ENCODE measurements at regions not wholly inside any gene's neighbourhood (a gene's known extent, or its start where the extent isn't known, plus 50 kb on each side); places are given as distances from the start of the nearest gene placed in this dataset.

GRCh38 chr14:38971258-38971921 lies 131.6 kb downstream of the SEC23A start:
- H3K36me3 ChIP-seq (ENCODE audit: control insufficient read depth, insufficient read depth, low read length), result no peaks in the 10 kb centered on the region
- TF ChIP-seq TCF7L2 (IDR thresholded peaks at IDR 0.05; ENCODE audit: low read depth, low read length) (no peak), SIN3A (IDR thresholded peaks at IDR 0.05; ENCODE audit: borderline replicate concordance, insufficient read depth, low read depth, low read length) (no peak), REST (IDR thresholded peaks at IDR 0.05; ENCODE audit: insufficient read depth in 1 of 2, low read depth in 2 of 2, low read length in 1 of 2) (no peak), CTCF (IDR thresholded peaks at IDR 0.05) (no peak), POLR2AphosphoS5 (IDR thresholded peaks at IDR 0.05; ENCODE audit: low read depth, low read length) (no peak)
- H3K9me3 ChIP-seq (ENCODE audit: control insufficient read depth, insufficient read depth, low read depth, low read length), result no peaks in the 10 kb centered on the region
- no peak overlapping the region for H3K4me3 ChIP-seq (ENCODE audit: low read depth in 2 of 2, low read length in 2 of 2)
- no peaks in the 10 kb centered on the region for H3K4me1 ChIP-seq (ENCODE audit: control insufficient read depth, insufficient read depth, low read length)
- POLR2A ChIA-PET, result no interaction called here
- in situ Hi-C loops (cut with HindIII; ENCODE audit: low pct_unique_long_range_greater_than_20kb, low sequenced_read_pairs), result no loop called here
- BruUV-seq (replicated peaks), result no TSS peak
- CTCF ChIA-PET, result no interaction called here
- no peak for ATAC-seq
- DNase-seq (ENCODE audit: low read depth, low spot score), result no peak
- H3K27me3 ChIP-seq (ENCODE audit: control insufficient read depth, insufficient read depth, low read length), result no peaks in the 10 kb centered on the region
- intact Hi-C loops (cut with micrococcal nuclease; ENCODE audit: unreplicated experiment), result no loop called here
- no peak overlapping the region for H3K27ac ChIP-seq (ENCODE audit: low read length)

- no TSS peak for BruUV-seq (replicated peaks)
- no peaks in the 10 kb centered on the region for H3K27me3 ChIP-seq (ENCODE audit: control insufficient read depth, insufficient read depth, low read length)
- ATAC-seq (no peak), DNase-seq (ENCODE audit: low read depth, low spot score) (no peak)
- no peaks in the 10 kb centered on the region for H3K9me3 ChIP-seq (ENCODE audit: control insufficient read depth, insufficient read depth, low read depth, low read length)
- H3K36me3 ChIP-seq (ENCODE audit: control insufficient read depth, insufficient read depth, low read length), result no peaks in the 10 kb centered on the region
- ChIA-PET POLR2A (no interaction called here), CTCF (no interaction called here)
- no peak overlapping the region for H3K4me3 ChIP-seq (ENCODE audit: low read depth in 2 of 2, low read length in 2 of 2)
- intact Hi-C loops (cut with micrococcal nuclease; ENCODE audit: unreplicated experiment) (no loop called here), in situ Hi-C loops (cut with HindIII; ENCODE audit: low pct_unique_long_range_greater_than_20kb, low sequenced_read_pairs) (no loop called here)
- no peak overlapping the region for H3K27ac ChIP-seq (ENCODE audit: low read length)
- no peaks in the 10 kb centered on the region for H3K4me1 ChIP-seq (ENCODE audit: control insufficient read depth, insufficient read depth, low read length)
- TF ChIP-seq TCF7L2 (IDR thresholded peaks at IDR 0.05; ENCODE audit: low read depth, low read length) (no peak), CTCF (IDR thresholded peaks at IDR 0.05) (no peak), REST (IDR thresholded peaks at IDR 0.05; ENCODE audit: insufficient read depth in 1 of 2, low read depth in 2 of 2, low read length in 1 of 2) (no peak)
Observed at GRCh38 chr14:38964630-38965029, 138.4 kb downstream of the SEC23A start.

Measured in Panc1 (cell line).